H9 (cell line): ENCODE measurements at regions not wholly inside any gene's neighbourhood (a gene's known extent, or its start where the extent isn't known, plus 50 kb on each side); places are given as distances from the start of the nearest gene placed in this dataset.

Source experiments
- DNase-seq: peaks from one replicate; pipeline ENCODE4 v3.0.0-alpha.2; 2017
- H2AFZ ChIP-seq: one replicate; pipeline ENCODE4 v1.6.1; 2013; ENCODE audit warnings: mild to moderate bottlenecking, low read length, control low read depth, moderate library complexity
- H2AK5ac ChIP-seq: 2 replicates; pipeline ENCODE4 v1.6.1; 2013; ENCODE audit warnings: low read length, control low read depth, mixed read lengths; ENCODE audit not compliant: insufficient read length
- H2BK120ac ChIP-seq: one replicate; pipeline ENCODE4 v1.6.1; 2013; ENCODE audit warnings: low read depth, mild to moderate bottlenecking, low read length, control low read depth, inconsistent platforms; ENCODE audit not compliant: poor library complexity, severe bottlenecking
- H2BK12ac ChIP-seq: 2 replicates; pipeline ENCODE4 v1.6.1; 2013; ENCODE audit warnings: low read length, control low read depth, mixed read lengths, low read depth; ENCODE audit not compliant: insufficient read length
- H2BK15ac ChIP-seq: 2 replicates; pipeline ENCODE4 v1.6.1; 2013; ENCODE audit warnings: low read depth, low read length, control low read depth
- H2BK20ac ChIP-seq: one replicate; pipeline ENCODE4 v1.6.1; 2013; ENCODE audit warnings: low read depth, mild to moderate bottlenecking, low read length, control low read depth, inconsistent platforms; ENCODE audit not compliant: poor library complexity, severe bottlenecking
- H2BK5ac ChIP-seq: 2 replicates; pipeline ENCODE4 v1.6.1; 2013; ENCODE audit warnings: low read length, control low read depth, mixed read lengths; ENCODE audit not compliant: insufficient read length
- H3K14ac ChIP-seq: 2 replicates; pipeline ENCODE4 v1.6.1; 2013; ENCODE audit warnings: low read length, control low read depth; ENCODE audit not compliant: insufficient read depth
- H3K18ac ChIP-seq: 2 replicates; pipeline ENCODE4 v1.6.1; 2013; ENCODE audit warnings: low read depth, mild to moderate bottlenecking, mixed read lengths, low read length, control low read depth; ENCODE audit not compliant: insufficient read length
- H3K23ac ChIP-seq: 2 replicates; pipeline ENCODE4 v1.6.1; 2013; ENCODE audit warnings: low read length, control low read depth, mixed read lengths, low read depth; ENCODE audit not compliant: insufficient read length
- H3K23me2 ChIP-seq: 2 replicates; pipeline ENCODE4 v1.6.1; 2013; ENCODE audit warnings: low read depth, mild to moderate bottlenecking, mixed read lengths, low read length, control low read depth; ENCODE audit not compliant: insufficient read length, poor library complexity, severe bottlenecking
- H3K27ac ChIP-seq: 2 replicates; pipeline ENCODE4 v1.5.1; 2013; ENCODE audit warnings: low read length, control low read depth, mixed read lengths, low read depth; ENCODE audit not compliant: insufficient read length
- H3K27me3 ChIP-seq: 2 replicates; pipeline ENCODE4 v1.6.1; 2013; ENCODE audit warnings: low read length, control low read depth, inconsistent platforms; ENCODE audit not compliant: insufficient read depth
- H3K4ac ChIP-seq: 2 replicates; pipeline ENCODE4 v1.6.1; 2013; ENCODE audit warnings: low read depth, mild to moderate bottlenecking, control low read depth, inconsistent platforms, low read length, moderate library complexity
- H3K4me1 ChIP-seq: 2 replicates; pipeline ENCODE4 v1.6.1; 2013; ENCODE audit warnings: low read length, control low read depth, inconsistent platforms; ENCODE audit not compliant: insufficient read depth
- H3K4me2 ChIP-seq: 2 replicates; pipeline ENCODE4 v1.6.1; 2013; ENCODE audit warnings: low read length, control low read depth, mixed read lengths; ENCODE audit not compliant: insufficient read length, insufficient read depth
- H3K56ac ChIP-seq: 2 replicates; pipeline ENCODE4 v1.6.1; 2013; ENCODE audit warnings: low read depth, mild to moderate bottlenecking, mixed read lengths, low read length, control low read depth; ENCODE audit not compliant: insufficient read length
- H3K79me1 ChIP-seq: 2 replicates; pipeline ENCODE4 v1.6.1; 2013; ENCODE audit warnings: low read depth, mild to moderate bottlenecking, moderate library complexity, low read length, control low read depth, inconsistent platforms; ENCODE audit not compliant: insufficient read depth, poor library complexity, severe bottlenecking
- H3K79me2 ChIP-seq: 2 replicates; pipeline ENCODE4 v1.6.1; 2013; ENCODE audit warnings: low read length, control low read depth, inconsistent platforms; ENCODE audit not compliant: insufficient read depth
- H3K9ac ChIP-seq: 2 replicates; pipeline ENCODE4 v1.6.1; 2013; ENCODE audit warnings: low read length, control low read depth, mixed read lengths; ENCODE audit not compliant: insufficient read length; ENCODE audit errors: extremely low read depth
- H3K9me3 ChIP-seq: one replicate; pipeline ENCODE4 v1.6.1; 2013; ENCODE audit warnings: low read depth, low read length, inconsistent platforms; ENCODE audit not compliant: control insufficient read depth
- H3T11ph ChIP-seq: one replicate; pipeline ENCODE4 v1.6.1; 2013; ENCODE audit warnings: mild to moderate bottlenecking, low read length, control low read depth, inconsistent platforms
- H4K20me1 ChIP-seq: one replicate; pipeline ENCODE4 v1.6.1; 2013; ENCODE audit not compliant: control insufficient read depth, insufficient read length, insufficient read depth
- H4K5ac ChIP-seq: 2 replicates; pipeline ENCODE4 v1.6.1; 2013; ENCODE audit warnings: low read depth, mild to moderate bottlenecking, mixed read lengths, low read length, control low read depth; ENCODE audit not compliant: insufficient read length
- H4K8ac ChIP-seq: replicated peaks from 2 replicates; pipeline ENCODE4 v1.6.1; 2013; ENCODE audit warnings: low read length, control low read depth, mixed read lengths, low read depth; ENCODE audit not compliant: insufficient read length
- H4K91ac ChIP-seq: 2 replicates; pipeline ENCODE4 v1.6.1; 2013; ENCODE audit warnings: low read depth, mild to moderate bottlenecking, moderate library complexity, mixed read lengths, low read length, control low read depth; ENCODE audit not compliant: insufficient read length
- H3K27ac Mint-ChIP-seq, 3 experiments: 2 replicates in 2 of 3; 3 replicates in 1 of 3; pipeline ENCODE4 v1.8.0; 2020 to 2021; ENCODE audit warnings: mixed read lengths in 3 of 3, mild to moderate bottlenecking in 1 of 3, moderate library complexity in 1 of 3
- H3K27me3 Mint-ChIP-seq: 2 replicates; pipeline ENCODE4 v1.8.0; 2021; ENCODE audit warnings: low read depth, mild to moderate bottlenecking, moderate library complexity, mixed read lengths
- H3K36me3 Mint-ChIP-seq, 3 experiments: 2 replicates in 2 of 3; 3 replicates in 1 of 3; pipeline ENCODE4 v1.8.0; 2020 to 2021; ENCODE audit warnings: low read depth in 3 of 3, mixed read lengths in 3 of 3; ENCODE audit not compliant: insufficient read depth in 1 of 3
- H3K4me1 Mint-ChIP-seq, 2 experiments: 2 replicates each; pipeline ENCODE4 v1.8.0; 2020; ENCODE audit warnings: mixed read lengths in 2 of 2
- H3K4me3 Mint-ChIP-seq, 2 experiments: 2 replicates in 1 of 2; 3 replicates in 1 of 2; pipeline ENCODE4 v1.8.0; 2020 to 2021; ENCODE audit warnings: mild to moderate bottlenecking in 2 of 2, mixed read lengths in 2 of 2, moderate library complexity in 1 of 2
- H3K9me3 Mint-ChIP-seq, 2 experiments: 2 replicates in 1 of 2; 3 replicates in 1 of 2; pipeline ENCODE4 v1.8.0; 2020; ENCODE audit warnings: mild to moderate bottlenecking in 2 of 2, mixed read lengths in 2 of 2, moderate library complexity in 1 of 2
- CTCF ChIP-seq: fragments of 200-600 bp; sonication (generic); conservative IDR thresholded peaks from 3 replicates; pipeline ENCODE4 v1.8.0; 2021; ENCODE audit warnings: antibody characterized with exemption, mild to moderate bottlenecking
- WGBS: extraction: QIAGEN DNeasy Blood & Tissue Kit; methylation state at CpG from one replicate; pipeline ENCODE4 v1.1.7; 2013; ENCODE audit warnings: missing lambda C conversion rate, low lambda C conversion rate, mixed read lengths; ENCODE audit not compliant: insufficient read length; ENCODE audit errors: extremely low coverage; 5-methylcytosine and 5-hydroxymethylcytosine counted together

- WGBS, result no CpG with 5 or more reads among the region's 2 CpGs
- no peaks in the 10 kb centered on the region; a peak in 1 of 7 replicates for H3K36me3 Mint-ChIP-seq
- H3K4me3 Mint-ChIP-seq, result no peak overlapping the region
- H2BK20ac ChIP-seq, result no peak overlapping the region
- no peak overlapping the region for H2BK120ac ChIP-seq
- H4K8ac ChIP-seq, result no peak overlapping the region
- H3K18ac ChIP-seq, result no peak overlapping the region
- H4K91ac ChIP-seq, result no peak overlapping the region
- H3K79me2 ChIP-seq, result no peaks in the 10 kb centered on the region
- DNase-seq, result no peak
- peaks cover 3 to 5% of the 10 kb centered on the region in 2 experiments; a peak in 4 of 5 replicates for H3K9me3 Mint-ChIP-seq
- no peak overlapping the region for H2AK5ac ChIP-seq
- H3K14ac ChIP-seq, result no peak overlapping the region
- H3K4me2 ChIP-seq, result no peak overlapping the region
- H2BK5ac ChIP-seq, result no peak overlapping the region
- H3K27me3 ChIP-seq, result no peaks in the 10 kb centered on the region
- no peaks in the 10 kb centered on the region for H3K9me3 ChIP-seq
- H3K27me3 Mint-ChIP-seq, result no peaks in the 10 kb centered on the region
- H2BK15ac ChIP-seq, result no peak overlapping the region
- no peak overlapping the region for H3K23ac ChIP-seq
- H4K5ac ChIP-seq, result no peak overlapping the region
- H3K9ac ChIP-seq, result no peak overlapping the region
- H3K4me1 Mint-ChIP-seq, result no peaks in the 10 kb centered on the region
- no peak overlapping the region for H3K27ac Mint-ChIP-seq
- H4K20me1 ChIP-seq, result no peaks in the 10 kb centered on the region
- H3K79me1 ChIP-seq, result no peaks in the 10 kb centered on the region
- no peak overlapping the region for H2AFZ ChIP-seq
- no peak overlapping the region for H3T11ph ChIP-seq
- H3K56ac ChIP-seq, result no peak overlapping the region
- no peak for TF ChIP-seq CTCF
- no peaks in the 10 kb centered on the region for H3K4me1 ChIP-seq
- H2BK12ac ChIP-seq, result no peak overlapping the region
- H3K23me2 ChIP-seq, result no peaks in the 10 kb centered on the region
- H3K4ac ChIP-seq, result no peak overlapping the region
- H3K27ac ChIP-seq, result no peak overlapping the region
Observed at GRCh38 chr3:166785876-166786275, 594.2 kb downstream of the ZBBX start.
